PC-9 (cell line): ENCODE measurements at regions not wholly inside any gene's neighbourhood (a gene's known extent, or its start where the extent isn't known, plus 50 kb on each side); places are given as distances from the start of the nearest gene placed in this dataset.

ENCODE experiments used
- EZH2 ChIP-seq: fragments of 200-600 bp; sonication (generic); IDR thresholded peaks from 2 replicates; pipeline ENCODE4 v1.8.0; 2017; ENCODE audit warnings: antibody characterized with exemption, low read depth
- TF ChIP-seq, protein P1 (sequence below): fragments of 200-600 bp; sonication (generic); conservative IDR thresholded peaks from 2 replicates; pipeline ENCODE4 v1.6.1; 2017; ENCODE audit warnings: mixed run types, antibody characterized with exemption, mild to moderate bottlenecking, moderate library complexity

DNA sequence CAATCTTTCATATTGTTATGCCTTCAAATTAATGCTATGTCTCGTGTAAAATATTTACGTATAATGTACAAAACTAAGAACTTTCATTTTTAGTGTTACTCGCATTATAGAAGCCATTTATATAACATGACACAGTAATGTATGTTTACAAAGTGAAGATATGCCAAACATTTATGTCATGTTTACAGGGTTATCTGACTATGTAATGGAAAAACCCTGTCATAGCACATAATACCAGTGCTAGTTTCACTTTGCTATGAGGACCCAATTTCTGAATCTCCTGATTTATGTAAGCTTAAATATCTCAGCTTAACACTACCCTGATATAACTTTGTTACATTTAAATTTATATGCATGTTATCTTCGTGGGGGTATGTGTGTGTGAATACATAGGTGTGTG is 233.1 kb downstream of the FAT4 start:
- TF ChIP-seq, protein P1, sequence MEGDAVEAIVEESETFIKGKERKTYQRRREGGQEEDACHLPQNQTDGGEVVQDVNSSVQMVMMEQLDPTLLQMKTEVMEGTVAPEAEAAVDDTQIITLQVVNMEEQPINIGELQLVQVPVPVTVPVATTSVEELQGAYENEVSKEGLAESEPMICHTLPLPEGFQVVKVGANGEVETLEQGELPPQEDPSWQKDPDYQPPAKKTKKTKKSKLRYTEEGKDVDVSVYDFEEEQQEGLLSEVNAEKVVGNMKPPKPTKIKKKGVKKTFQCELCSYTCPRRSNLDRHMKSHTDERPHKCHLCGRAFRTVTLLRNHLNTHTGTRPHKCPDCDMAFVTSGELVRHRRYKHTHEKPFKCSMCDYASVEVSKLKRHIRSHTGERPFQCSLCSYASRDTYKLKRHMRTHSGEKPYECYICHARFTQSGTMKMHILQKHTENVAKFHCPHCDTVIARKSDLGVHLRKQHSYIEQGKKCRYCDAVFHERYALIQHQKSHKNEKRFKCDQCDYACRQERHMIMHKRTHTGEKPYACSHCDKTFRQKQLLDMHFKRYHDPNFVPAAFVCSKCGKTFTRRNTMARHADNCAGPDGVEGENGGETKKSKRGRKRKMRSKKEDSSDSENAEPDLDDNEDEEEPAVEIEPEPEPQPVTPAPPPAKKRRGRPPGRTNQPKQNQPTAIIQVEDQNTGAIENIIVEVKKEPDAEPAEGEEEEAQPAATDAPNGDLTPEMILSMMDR = no peak
- no peak for TF ChIP-seq EZH2
